ENCODE measurements at regions not wholly inside any gene's neighbourhood (a gene's known extent, or its start where the extent isn't known, plus 50 kb on each side); places are given as distances from the start of the nearest gene placed in this dataset.
A peak's percentile ranks its signal among the peaks of the same experiment; 100 is the strongest.
"Not testable (repeated sequence)": the region's sequence is repeated elsewhere in the genome, so short reads cannot be mapped to it uniquely, and the experiment has no call there.

GRCh38 chr15:46946953-46947352 is 770.4 kb upstream of the SEMA6D start:
- Histone ChIP-seq H3K4me3 (no peak overlapping the region), H3K36me3 (no peaks in the 10 kb centered on the region), H3K4me1 (ENCODE audit: low read depth) (no peaks in the 10 kb centered on the region), H3K9me3 (ENCODE audit: low read depth) (no peaks in the 10 kb centered on the region), H3K27me3 (no peaks in the 10 kb centered on the region), H3K27ac (no peak overlapping the region)
- no peak for DNase-seq (ENCODE audit: low read depth in 1 of 2, low spot score in 1 of 2)
- TF ChIP-seq CTCF (IDR thresholded peaks at IDR 0.05; ENCODE audit: low read depth, low read length) = no peak

DNA sequence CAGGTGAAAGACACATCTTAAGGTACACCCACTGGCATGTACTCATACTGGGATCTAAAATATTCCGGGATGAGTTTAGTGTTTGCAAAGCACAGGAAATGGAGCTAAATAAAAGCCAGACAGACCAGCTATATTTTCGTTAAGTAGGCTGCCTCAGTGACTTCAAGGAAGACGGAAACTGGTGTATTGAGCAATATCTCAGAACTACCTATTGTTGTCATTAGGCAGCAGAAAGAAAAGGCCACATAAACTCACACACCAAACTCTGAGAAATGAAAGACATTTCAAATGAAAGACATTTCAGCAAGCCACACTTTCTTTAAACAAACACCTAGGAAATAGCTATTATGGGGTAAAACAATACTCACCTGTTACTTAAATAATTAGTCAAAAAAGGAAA is 761.7 kb upstream of the SEMA6D start:
- Histone ChIP-seq H3K27ac (no peak overlapping the region), H3K9me3 (ENCODE audit: low read depth) (no peaks in the 10 kb centered on the region), H3K4me1 (ENCODE audit: low read depth) (no peaks in the 10 kb centered on the region), H3K36me3 (no peaks in the 10 kb centered on the region), H3K4me3 (no peak overlapping the region), H3K27me3 (no peaks in the 10 kb centered on the region)
- TF ChIP-seq CTCF (IDR thresholded peaks at IDR 0.05; ENCODE audit: low read depth, low read length) = no peak
- DNase-seq (ENCODE audit: low read depth in 1 of 2, low spot score in 1 of 2) = no peak

- Histone ChIP-seq H3K4me1 (ENCODE audit: low read depth) (peaks cover under 1% of the 10 kb centered on the region), H3K9me3 (ENCODE audit: low read depth) (no peaks in the 10 kb centered on the region), H3K4me3 (no peak overlapping the region), H3K27me3 (no peaks in the 10 kb centered on the region), H3K27ac (no peak overlapping the region), H3K36me3 (no peaks in the 10 kb centered on the region)
- DNase-seq (ENCODE audit: low read depth in 1 of 2, low spot score in 1 of 2) = no peak
- TF ChIP-seq CTCF (IDR thresholded peaks at IDR 0.05; ENCODE audit: low read depth, low read length) = no peak
Observed at GRCh38 chr15:46956456-46956855, 760.8 kb upstream of the SEMA6D start.

GRCh38 chr15:46956881-46957280 is 760.4 kb upstream of the SEMA6D start:
- Histone ChIP-seq H3K27ac (no peak overlapping the region), H3K36me3 (no peaks in the 10 kb centered on the region), H3K4me1 (ENCODE audit: low read depth) (peaks cover 3% of the 10 kb centered on the region), H3K4me3 (no peak overlapping the region), H3K27me3 (no peaks in the 10 kb centered on the region), H3K9me3 (ENCODE audit: low read depth) (no peaks in the 10 kb centered on the region)
- DNase-seq (ENCODE audit: low read depth in 1 of 2, low spot score in 1 of 2) = no peak
- no peak for TF ChIP-seq CTCF (IDR thresholded peaks at IDR 0.05; ENCODE audit: low read depth, low read length)

- no peak for TF ChIP-seq CTCF (IDR thresholded peaks at IDR 0.05; ENCODE audit: low read depth, low read length)
- Histone ChIP-seq H3K4me1 (ENCODE audit: low read depth) (peaks cover 3% of the 10 kb centered on the region), H3K36me3 (no peaks in the 10 kb centered on the region), H3K27me3 (no peaks in the 10 kb centered on the region), H3K27ac (no peak overlapping the region), H3K9me3 (ENCODE audit: low read depth) (peaks cover 4% of the 10 kb centered on the region), H3K4me3 (no peak overlapping the region)
- DNase-seq (ENCODE audit: low read depth in 1 of 2, low spot score in 1 of 2) = no peak
Observed at GRCh38 chr15:46960581-46960980, 756.7 kb upstream of the SEMA6D start.

DNA sequence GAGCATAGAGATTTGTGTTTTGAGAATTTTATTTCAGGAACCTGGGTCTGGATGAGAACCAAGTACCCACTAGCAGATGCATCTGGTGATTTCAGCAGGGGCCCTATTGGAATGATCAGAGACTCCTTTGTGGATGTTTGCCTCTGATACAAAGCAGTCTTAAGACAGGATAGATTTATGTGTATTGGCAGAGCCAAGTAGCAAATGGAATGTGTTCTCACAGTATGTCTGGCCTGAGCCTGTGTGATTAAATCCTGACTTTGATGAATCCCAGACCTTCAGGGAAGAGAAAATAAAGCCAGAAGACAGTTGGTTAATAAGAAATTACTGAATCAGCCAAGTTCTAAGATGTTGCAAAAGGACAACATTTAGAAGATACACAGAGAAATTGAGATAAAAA is 755.5 kb upstream of the SEMA6D start:
- peaks cover 4% of the 10 kb centered on the region for H3K9me3 ChIP-seq (ENCODE audit: low read depth)
- H3K4me1 ChIP-seq (ENCODE audit: low read depth) = peaks cover 3% of the 10 kb centered on the region
- no peaks in the 10 kb centered on the region for H3K36me3 ChIP-seq
- no peak for TF ChIP-seq CTCF (IDR thresholded peaks at IDR 0.05; ENCODE audit: low read depth, low read length)
- peak in 1 of 2 donors; percentile 56 for DNase-seq (ENCODE audit: low read depth in 1 of 2, low spot score in 1 of 2)
- H3K27me3 ChIP-seq = no peaks in the 10 kb centered on the region
- peak overlapping the region; percentile 19 for H3K27ac ChIP-seq
- no peak overlapping the region for H3K4me3 ChIP-seq

- DNase-seq (ENCODE audit: low read depth in 1 of 2, low spot score in 1 of 2); H3K9me3 ChIP-seq (ENCODE audit: low read depth); H3K4me3 ChIP-seq; H3K4me1 ChIP-seq (ENCODE audit: low read depth); H3K36me3 ChIP-seq; H3K27me3 ChIP-seq; H3K27ac ChIP-seq: not testable (repeated sequence)
Observed at GRCh38 chr15:46988055-46988454, 729.2 kb upstream of the SEMA6D start.
